Activated CD4-positive, alpha-beta T cell treated with anti-CD3 and anti-CD28 coated beads, Interleukin-10, Interleukin-2, amounts not matched to agents 100 ng/mL and 50 ng/mL, durations not matched to agents 16 hours and 8 hours (primary cell): ENCODE measurements at regions not wholly inside any gene's neighbourhood (a gene's known extent, or its start where the extent isn't known, plus 50 kb on each side); places are given as distances from the start of the nearest gene placed in this dataset.
"Not testable (repeated sequence)": the region's sequence is repeated elsewhere in the genome, so short reads cannot be mapped to it uniquely, and the experiment has no call there.

ENCODE experiments used
- DNase-seq: peaks from one replicate; pipeline ENCODE4 v3.0.0-alpha.2; 2020

DNA sequence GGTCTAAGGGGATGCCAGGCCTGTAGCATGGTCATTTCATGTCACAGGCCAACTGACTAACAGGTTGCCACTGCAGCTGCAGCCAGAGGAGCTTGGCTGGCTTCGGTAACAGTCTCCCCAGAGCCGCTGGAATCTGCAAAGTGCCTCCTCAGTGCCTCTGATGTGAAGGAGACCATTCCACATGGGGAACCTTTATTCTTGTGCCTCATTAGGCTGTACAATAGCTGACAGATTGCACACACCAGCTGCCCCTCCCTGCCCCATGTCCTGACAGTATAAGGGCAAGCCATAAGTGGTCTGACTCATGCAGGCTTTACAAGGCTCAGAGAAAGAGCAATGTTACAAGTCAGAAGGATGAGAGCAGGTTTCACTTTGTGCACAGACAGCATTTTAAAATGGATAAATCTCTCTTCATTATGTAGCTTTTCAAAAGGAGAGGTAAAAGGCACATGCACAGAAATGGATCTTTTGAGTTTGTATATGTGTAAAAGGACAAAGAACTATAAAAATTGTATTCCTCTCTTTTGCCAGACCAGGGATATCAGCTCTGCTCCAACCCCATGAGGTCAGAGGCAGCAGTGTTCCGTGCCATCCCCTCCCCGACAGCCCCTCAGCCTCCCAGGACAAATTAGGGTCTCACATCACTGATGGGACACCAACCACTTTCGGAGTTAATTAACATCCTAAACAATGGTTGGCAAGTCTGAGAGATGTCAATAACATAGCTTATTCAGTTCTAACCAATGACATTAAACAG is 467.8 kb downstream of the TMEM232 start:
- no peak for DNase-seq

DNA sequence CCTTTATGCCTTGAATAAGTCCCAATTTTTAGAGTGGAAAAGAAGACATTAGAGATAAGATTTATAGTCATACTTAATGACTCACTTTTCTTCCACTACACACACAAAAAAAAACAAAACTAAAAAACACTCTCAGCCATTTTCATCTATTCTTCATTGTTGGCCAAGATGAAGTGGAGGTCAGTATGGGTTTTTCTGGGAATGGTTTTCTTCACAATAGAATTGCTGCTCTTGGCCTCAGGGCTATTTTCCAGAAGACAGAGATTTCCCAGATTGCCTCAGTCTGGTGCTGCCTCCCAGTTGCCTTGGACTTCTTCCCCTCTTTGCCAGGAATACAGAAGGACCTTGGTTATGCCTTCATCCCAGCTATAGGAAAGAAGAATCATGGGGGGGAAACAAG is 463.7 kb downstream of the TMEM232 start:
- DNase-seq = no peak

DNA sequence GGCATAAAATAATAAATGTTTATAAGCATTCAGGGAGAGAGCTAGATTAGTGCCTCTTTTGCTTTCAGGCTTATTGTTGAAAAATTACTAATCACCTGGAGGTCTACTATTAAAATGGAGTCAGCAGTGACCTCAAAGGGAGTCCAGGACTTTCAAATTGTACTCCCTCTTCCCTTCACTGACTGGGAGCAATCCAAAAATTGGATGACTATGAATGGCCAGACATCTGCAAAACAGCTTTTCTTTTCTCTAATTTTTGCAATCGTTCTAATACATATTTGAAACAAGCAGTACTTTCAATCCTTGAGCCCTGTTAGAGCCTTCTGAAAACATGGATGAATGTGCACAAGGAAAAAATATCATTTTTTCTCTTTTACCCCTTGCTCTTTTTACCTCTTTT is 461.8 kb downstream of the TMEM232 start:
- DNase-seq = no peak

DNA sequence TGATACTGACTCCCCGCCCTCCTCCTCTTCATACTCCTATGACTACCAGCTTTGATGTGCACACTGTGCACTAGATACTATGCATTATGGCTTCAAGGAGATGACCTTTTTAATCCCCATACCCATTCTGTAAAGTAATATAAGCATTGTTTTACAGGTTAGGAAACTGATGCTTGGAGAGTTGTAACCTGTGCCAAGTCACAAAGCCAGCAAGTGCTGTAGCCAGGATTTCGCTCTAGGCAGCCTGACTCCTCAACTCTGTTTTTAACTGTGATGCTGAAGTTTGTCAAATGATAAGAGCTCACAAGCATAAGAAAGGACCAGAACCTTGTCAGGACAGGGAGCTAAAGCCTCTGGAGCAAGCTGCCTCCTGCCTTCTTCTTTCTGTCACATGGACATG is 461.3 kb downstream of the TMEM232 start:
- no peak for DNase-seq

DNA sequence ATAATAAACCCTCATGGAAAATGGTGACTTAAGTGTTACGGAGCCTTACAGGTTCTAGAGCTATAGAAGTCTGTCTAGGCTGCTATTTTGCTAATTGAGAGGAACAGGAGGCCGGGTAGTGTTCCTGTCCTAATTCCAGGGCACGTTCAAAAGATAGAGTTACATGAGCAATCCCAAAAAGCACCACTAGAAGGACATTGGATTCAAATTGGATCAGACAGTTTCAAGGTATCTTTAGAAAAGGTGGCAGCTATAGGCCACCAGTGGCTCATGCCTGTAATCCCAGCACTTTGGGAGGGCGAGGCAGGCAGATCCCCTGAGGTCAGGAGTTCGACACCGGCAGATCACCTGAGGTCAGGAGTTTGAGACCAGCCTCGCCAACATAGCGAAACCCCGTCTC is 458.8 kb downstream of the TMEM232 start:
- DNase-seq = no peak

DNA sequence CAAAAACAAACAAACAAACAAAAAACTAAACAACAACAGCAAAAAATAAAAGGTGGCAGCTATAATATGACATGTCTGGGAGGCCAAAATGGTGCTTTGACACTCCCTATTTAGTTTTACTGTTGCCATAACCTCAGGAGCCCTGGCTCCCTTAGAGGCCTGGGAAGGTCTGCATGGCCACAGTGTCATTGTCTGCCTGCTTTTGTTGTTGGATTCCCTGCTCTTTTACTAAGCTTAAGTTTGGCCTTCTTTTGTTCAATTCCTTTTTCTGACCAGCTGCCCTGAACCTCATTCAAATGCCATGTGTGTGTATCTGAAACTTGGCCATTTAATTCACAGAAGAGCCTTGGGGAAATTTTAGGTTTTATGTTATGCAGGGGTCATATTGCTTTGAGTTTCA is 458.2 kb downstream of the TMEM232 start:
- no peak for DNase-seq

DNA sequence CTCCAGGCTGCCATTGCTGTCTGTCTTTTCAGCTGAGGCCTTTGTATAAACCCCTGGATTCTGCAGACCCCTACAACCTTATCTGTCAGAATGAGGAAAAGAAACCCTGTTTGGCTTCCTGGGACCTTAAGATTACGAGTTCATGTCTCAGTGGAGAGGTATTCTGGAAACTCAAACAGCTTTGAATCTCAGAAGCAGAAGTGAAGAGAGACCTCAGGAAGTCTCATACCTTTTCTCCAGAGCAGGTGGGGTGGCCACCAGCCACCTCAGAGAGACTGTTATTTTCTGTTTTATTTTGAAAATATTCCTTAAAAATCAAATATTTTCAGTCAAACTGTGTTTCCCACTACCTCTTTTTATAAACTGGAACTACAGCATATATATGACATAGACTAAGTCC is 457.5 kb downstream of the TMEM232 start:
- DNase-seq = no peak

DNA sequence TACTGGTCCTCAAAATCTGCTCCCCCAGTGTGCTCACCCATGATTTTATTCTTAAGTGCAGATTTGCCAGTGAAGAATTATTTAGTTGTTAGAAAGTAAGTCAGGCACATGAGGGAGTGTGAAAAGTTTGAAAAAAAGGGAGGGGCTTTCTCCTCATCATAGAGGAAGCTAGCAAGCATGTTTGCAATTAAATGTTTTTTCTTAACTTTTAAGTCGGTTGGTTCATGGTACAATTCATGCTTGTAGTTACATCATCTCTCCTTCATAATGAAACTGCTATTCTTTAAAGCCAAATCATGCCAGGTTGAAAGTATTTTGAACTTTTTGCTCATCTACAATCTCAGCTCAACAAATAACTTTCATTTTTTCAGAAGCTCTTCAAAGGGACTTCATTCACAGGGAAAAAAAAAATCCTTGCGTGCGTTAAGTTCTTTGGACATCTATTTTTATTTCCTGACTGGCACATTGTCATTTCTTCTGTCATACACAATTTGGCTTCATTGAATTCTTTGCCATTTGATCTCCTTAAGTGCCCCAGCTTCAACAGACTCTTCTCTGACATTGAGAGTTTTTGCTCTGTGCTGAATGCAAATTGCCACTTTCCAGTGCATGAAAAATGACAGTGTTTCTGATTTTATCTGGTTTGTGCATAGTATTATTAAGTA is 456.9 kb downstream of the TMEM232 start:
- peak; percentile 16 for DNase-seq

DNA sequence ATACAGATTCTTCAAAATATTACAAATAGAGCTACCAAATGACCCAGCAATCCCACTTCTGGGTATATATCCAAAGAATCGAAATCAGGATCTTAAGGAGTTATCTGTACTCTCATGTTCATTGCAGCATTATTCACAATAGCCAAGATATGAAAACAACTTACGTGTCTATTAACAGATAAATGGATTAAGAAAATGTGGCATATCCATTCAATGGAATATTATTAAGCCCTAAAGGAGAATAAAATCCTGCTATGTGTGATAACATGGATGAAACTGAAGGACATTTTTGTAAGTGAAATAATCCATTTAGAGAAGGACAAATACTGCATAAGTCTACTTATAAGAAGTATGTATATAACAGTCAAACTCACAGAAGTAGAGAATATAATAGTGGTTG is 450.6 kb downstream of the TMEM232 start:
- DNase-seq = no peak

DNA sequence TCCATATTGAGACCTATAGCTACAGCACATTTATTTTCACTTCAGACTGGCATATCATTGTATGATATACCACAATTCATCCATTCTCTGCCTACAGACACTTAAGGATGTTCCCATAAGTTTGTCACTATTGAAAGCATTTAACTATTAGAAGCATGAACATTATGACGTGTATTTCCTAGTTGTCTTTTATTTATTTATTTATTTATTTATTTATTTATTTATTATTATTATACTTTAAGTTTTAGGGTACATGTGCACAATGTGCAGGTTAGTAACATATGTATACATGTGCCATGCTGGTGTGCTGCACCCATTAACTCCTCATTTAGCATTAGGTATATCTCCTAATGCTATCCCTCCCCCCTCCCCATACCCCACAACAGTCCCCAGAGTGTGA is 448.0 kb downstream of the TMEM232 start:
- DNase-seq = not testable (repeated sequence)

DNA sequence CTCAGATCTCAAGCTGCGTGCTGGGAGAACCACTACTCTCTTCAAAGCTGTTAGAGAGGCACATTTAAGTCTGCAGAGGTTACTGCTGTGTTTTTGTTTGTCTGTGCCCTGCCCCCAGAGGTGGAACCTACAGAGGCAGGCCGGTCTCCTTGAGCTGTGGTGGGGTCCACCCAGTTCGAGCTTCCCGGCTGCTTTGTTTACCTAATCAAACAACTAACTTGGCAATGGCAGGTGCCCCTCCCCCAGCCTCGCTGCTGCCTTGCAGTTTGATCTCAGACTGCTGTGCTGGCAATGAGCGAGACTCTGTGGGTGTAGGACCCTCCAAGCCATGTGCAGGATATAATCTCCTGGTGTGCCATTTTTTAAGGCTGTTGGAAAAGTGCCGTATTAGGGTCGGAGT is 442.4 kb downstream of the TMEM232 start:
- DNase-seq = not testable (repeated sequence)

DNA sequence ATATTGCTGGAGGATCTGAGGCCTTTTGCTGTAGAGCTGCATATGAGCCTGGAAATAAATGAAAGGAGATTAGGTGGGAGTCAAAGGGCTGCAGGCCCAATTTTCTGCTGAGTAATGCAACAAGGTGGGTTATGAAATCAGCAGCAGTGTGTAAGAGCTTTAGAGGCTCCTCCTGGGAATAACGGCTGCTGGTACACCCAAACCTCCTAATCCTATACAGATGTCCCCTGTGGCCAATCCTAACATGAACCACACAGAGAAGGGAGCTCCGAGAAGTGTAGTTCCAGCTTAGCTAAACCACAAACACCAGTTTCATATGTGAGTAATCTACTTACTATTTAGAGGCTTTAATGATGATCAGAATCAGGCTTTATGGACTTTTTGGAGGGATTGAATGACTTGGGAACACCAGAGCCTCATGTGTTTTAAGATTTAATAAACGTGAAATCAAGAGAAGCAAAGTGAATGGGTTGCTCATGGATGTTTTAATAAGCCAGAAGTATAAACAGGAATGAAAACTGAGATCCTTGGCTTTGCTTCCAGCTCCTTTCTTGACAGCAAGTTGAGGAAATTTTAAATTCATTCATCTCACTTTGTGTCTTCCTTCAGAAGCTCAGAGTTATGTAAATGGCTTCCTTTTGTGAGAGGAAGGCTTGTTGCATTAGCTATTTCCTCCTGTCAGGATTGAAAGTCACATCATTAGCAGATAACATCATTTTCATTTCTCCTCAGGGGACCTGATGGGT is 437.5 kb downstream of the TMEM232 start:
- no peak for DNase-seq

DNA sequence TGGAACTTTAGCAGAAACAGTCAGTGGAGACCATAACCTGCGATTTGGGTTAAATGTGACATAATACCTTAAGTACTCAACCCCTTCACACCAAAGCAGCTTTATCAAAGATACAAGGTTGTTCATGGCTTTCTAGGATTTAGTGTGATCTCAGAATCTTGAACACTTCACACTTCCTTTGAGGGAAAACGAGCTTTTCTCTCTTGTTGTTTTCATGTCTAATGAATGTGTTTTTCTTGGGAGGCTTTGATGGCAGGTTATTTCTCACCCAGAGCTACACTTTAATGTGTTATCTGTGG is 437.0 kb downstream of the TMEM232 start:
- DNase-seq = no peak

DNA sequence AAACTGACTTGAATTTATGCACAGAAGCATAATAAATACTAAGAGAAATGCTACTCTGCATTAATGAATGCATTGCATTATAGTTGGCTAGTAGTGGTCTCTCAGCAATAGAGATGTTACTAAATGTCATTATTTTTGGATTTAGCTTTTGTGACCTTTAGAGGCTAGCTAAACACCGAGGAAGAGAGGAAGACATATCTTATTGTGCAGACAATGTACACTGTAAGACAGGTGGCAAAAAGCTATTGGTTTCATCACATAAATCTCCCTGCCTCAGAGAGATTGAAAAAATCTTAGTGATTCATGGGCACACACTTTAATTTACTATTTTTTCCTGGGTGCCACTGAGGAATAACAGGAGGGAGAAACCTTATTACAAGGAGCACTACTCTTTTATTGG is 435.9 kb downstream of the TMEM232 start:
- no peak for DNase-seq

DNA sequence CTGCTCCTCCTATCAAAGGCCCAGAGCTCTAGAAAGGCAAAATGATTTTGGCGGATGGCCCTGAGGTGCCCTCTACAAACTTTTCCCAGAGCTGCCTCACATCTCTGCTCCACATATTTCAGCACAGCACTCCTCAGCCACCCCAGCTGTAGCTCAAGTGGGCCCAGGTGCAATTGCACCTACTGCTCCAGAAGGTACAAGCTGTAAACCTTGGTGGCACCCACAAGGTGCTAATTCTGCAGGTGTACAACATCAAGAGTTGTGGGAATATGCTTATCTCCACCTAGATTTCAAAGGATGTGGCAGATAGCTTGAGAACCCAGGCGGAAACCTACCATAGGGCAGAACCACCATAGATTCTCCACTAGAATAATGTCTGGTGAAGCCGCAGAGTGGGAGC is 432.2 kb downstream of the TMEM232 start:
- no peak for DNase-seq

DNA sequence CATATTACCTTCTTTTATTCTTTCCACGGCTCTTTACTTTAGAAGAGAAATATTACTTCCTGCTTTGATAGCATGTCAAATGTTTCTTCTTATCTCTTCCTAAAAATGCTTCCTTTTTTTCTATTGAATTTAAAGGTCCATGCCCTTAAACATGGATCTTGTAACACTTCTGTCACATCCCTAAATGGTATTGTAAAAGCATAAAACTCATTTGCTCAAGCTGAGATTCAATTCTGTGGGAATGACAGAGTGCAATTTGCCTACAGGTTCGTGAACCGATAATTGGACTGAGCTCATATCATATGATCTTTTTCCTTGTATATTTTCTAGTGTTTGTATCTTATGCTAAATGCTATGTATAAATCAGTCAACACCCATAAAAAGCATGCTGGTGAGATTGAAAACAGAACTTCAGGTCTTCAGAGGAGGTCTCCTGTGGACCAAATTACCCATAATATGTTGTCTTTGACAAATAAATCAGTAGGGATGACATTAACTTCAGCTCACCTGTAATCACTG is 429.3 kb downstream of the TMEM232 start:
- no peak for DNase-seq

DNA sequence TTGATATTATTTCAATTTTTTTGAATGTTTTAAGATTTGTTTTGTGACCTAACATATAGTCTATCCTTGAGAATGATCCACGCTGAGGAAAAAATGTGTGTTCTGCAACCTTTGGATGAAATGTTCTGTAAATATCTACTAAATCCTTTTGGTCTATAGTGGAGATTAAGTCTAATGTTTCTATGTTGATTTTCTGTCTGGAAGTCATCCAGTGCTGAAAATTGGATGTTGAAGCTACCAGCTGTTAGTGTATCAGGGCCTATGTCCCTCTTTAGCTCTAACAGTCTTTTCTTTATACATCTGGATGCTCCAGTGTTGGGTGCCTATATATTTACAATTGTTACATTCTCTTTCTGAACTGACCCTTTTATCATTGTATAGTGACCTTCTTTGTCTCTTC is 422.3 kb downstream of the TMEM232 start:
- no peak for DNase-seq

DNA sequence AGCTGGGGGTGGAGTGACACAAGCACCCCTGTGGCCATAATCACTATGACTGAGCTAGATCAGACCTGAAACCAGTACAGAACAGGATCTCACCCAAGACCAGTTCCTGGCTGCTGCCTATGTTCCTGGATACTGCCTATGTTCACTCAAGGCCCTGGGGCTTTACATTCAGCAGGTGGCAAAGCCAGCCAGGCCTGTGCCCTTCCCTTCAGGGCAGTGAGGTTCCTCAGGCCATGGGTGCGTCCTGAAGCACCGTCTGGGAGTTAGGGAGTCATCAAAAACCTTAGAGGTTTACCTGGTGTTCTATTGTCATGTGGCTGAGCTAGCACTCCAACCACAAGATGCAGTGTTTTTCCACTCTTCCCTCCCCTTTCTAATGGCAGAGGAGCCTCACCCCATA is 419.8 kb downstream of the TMEM232 start:
- DNase-seq = no peak

DNA sequence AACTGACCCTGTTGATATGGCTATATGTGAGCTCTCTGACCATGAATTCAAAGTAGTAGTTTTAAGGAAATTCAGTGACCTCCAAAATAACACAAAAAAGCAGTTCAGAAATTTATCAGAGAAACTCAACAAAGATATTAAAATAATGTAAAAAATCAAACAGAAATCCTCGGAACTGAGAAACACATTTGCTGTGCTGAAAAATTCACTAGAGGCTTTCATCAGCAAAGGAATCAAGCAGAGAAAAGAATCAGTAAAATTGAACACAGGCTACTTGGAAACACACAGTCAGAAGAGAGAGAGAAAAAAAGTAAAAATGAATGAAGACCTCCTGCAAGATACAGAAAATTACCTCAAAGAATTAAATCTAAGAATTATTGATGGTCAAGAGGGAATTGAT is 417.2 kb downstream of the TMEM232 start:
- no peak for DNase-seq

DNA sequence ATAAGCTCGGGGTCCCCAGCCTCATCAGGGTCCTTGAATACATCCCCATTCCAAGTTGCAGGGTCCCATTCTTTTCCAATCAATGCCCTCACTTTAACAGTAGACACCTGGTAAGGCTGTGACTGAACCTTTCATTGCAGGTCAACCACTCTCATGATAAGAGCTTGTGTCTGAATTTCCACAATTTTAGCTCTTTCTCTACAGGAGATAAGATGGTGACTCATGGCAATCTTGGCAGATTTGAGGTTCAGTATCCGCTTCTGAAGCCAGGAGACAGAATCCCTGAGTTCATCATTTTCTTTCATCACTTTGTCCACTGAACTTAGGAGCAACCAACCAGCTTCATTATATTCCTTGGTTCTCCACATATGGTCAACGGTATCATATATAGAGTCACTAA is 409.9 kb downstream of the TMEM232 start:
- DNase-seq = not testable (repeated sequence)

DNA sequence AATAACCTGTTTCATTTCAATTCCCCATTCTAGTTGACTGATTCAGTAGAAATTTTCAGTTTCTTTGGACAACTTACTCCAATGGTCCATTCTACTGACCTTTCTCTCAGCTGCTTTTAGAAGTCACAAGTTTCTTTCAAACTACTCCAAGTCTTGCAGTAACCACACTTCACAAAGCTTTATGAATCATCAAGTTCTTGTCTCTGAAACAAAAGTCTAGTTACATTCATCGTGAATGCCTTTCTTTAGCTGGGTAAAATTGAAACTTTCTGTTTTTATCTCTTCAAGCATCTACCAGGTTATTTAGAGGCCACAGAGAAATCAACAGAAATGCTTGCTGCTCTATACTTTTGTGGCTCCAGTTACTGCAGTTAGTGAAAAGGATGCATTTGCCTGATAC is 405.4 kb downstream of the TMEM232 start:
- DNase-seq = peak; percentile 26

DNA sequence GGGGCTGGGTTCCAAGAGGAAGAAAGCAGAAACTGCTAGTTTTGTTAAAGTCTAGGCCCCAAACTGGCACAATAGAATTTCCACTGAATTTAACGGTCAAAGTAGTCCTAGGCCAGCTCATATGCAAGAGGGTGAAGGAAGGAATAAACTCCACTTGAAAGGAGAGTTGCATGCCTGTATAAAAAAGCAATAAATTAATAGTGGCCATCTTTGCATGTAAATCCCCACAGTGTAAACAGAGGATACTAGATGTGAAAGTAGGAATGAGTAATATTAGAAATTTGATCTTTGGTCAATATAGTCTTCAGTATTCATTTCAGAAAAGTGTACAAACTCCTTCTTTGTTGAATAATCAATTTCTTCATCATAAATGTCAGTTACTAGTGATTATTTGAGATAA is 403.1 kb downstream of the TMEM232 start:
- DNase-seq = no peak

DNA sequence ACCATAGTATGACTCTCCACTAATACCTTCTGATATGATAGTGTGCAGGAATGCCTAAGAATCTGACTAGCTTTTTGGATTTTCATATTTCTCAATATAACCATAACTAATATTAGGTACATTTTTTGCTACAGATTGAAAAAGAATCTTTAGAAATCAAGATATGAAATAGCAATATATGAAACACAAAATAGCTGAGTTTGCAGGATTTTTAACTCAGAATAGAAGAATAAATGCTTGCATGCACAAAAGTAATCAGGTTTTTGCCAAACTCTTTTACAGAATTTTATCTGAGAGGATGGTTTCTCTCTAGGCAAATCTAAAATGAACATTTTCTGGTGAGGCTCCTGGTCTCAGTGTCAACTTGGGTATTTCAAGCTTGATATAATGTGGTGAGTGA is 402.6 kb downstream of the TMEM232 start:
- DNase-seq = no peak

DNA sequence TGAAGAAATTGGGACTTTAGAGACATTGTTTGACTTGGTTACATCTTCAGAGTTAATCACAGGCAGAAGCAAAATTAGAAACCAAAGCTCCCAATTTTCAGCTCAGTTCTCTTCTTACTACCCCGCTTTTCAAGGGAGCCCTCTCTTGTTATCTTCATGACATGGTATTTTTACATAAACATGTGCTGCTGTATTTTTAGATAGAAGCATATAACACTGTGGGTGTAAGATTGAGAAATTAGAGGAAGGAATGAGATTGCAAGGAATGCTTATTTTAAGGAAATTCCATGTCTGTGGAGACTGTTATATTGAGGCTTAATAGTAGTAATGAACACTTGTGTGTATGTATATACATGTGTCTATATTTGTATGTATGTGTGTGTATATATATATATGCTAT is 401.6 kb downstream of the TMEM232 start:
- no peak for DNase-seq
